ENCODE measurements at regions not wholly inside any gene's neighbourhood (a gene's known extent, or its start where the extent isn't known, plus 50 kb on each side); places are given as distances from the start of the nearest gene placed in this dataset.

- TF ChIP-seq ATF2 (tag by site-specific recombination; IDR thresholded peaks at IDR 0.05; ENCODE audit: low read depth) = no peak
- no peak for TF ChIP-seq ZNF529 (tag by site-specific recombination; IDR thresholded peaks at IDR 0.05; ENCODE audit: insufficient replicate concordance)
- no peak for TF ChIP-seq ZNF560 (tag by site-specific recombination; IDR thresholded peaks at IDR 0.05; ENCODE audit: borderline replicate concordance)
- TF ChIP-seq HOXD13 (CRISPR knock-in tag; IDR thresholded peaks at IDR 0.05; ENCODE audit: borderline replicate concordance) = no peak
- no peak for TF ChIP-seq ZNF658 (tag by site-specific recombination; IDR thresholded peaks at IDR 0.05)
Measured at GRCh38 chr10:64313967-64314366, 792.8 kb downstream of the REEP3 start (continued).

- Histone ChIP-seq H3K4me3 (ENCODE audit: low read depth, low read length) (no peak overlapping the region), H3K4me1 (ENCODE audit: control insufficient read depth, insufficient read depth, low read length) (no peaks in the 10 kb centered on the region), H3K9me3 (ENCODE audit: control insufficient read depth, insufficient read depth, low read depth, low read length) (no peaks in the 10 kb centered on the region), H3K27ac (ENCODE audit: extremely low read depth, low read depth, low read length) (no peak overlapping the region), H3K36me3 (ENCODE audit: control insufficient read depth in 2 of 2, insufficient read depth in 1 of 2, low read length in 2 of 2) (no peaks in the 10 kb centered on the region)
- POLR2A ChIA-PET = no interaction called here
- TF ChIP-seq ZNF26 (tag by site-specific recombination; IDR thresholded peaks at IDR 0.05) = no peak
- no peak for TF ChIP-seq KLF8 (tag by site-specific recombination; IDR thresholded peaks at IDR 0.05)
- CTCF ChIA-PET = interaction anchor here (0.6 kb wide), 1 partner anchor 373 kb away, joined by 4 read pairs; no protein-coding TSS in a partner anchor
Measured at GRCh38 chr10:64316416-64316815, 795.2 kb downstream of the REEP3 start.

GRCh38 chr10:64316833-64317232 is 795.6 kb downstream of the REEP3 start:
- Histone ChIP-seq H3K27ac (ENCODE audit: extremely low read depth, low read depth, low read length) (no peak overlapping the region), H3K36me3 (ENCODE audit: control insufficient read depth in 2 of 2, insufficient read depth in 1 of 2, low read length in 2 of 2) (no peaks in the 10 kb centered on the region), H3K4me3 (ENCODE audit: low read depth, low read length) (no peak overlapping the region), H3K4me1 (ENCODE audit: control insufficient read depth, insufficient read depth, low read length) (no peaks in the 10 kb centered on the region), H3K9me3 (ENCODE audit: control insufficient read depth, insufficient read depth, low read depth, low read length) (no peaks in the 10 kb centered on the region)
- ChIA-PET CTCF (interaction anchor here (0.6 kb wide), 1 partner anchor 372 kb away, joined by 4 read pairs; no protein-coding TSS in a partner anchor), POLR2A (no interaction called here)
- TF ChIP-seq ZNF621 (tag by site-specific recombination; IDR thresholded peaks at IDR 0.05) (no peak), ZFP37 (tag by site-specific recombination; IDR thresholded peaks at IDR 0.05) (no peak), ZNF423 (tag by site-specific recombination; IDR thresholded peaks at IDR 0.05) (no peak), IKZF3 (tag by site-specific recombination; IDR thresholded peaks at IDR 0.05) (no peak), PRDM4 (tag by site-specific recombination; IDR thresholded peaks at IDR 0.05) (no peak), PRDM10 (tag by site-specific recombination; IDR thresholded peaks at IDR 0.05) (no peak), KLF8 (tag by site-specific recombination; IDR thresholded peaks at IDR 0.05) (no peak), ZNF155 (tag by site-specific recombination; IDR thresholded peaks at IDR 0.05) (no peak), REPIN1 (tag by site-specific recombination; IDR thresholded peaks at IDR 0.05; ENCODE audit: low read depth) (no peak), ZNF280D (tag by site-specific recombination; IDR thresholded peaks at IDR 0.05) (no peak), ZNF175 (tag by site-specific recombination; IDR thresholded peaks at IDR 0.05) (no peak), ZNF548 (tag by site-specific recombination; IDR thresholded peaks at IDR 0.05) (no peak), ZNF830 (tag by site-specific recombination; IDR thresholded peaks at IDR 0.05; ENCODE audit: low read depth) (no peak)
